COLO668 (cell line): ENCODE measurements at regions not wholly inside any gene's neighbourhood (a gene's known extent, or its start where the extent isn't known, plus 50 kb on each side); places are given as distances from the start of the nearest gene placed in this dataset.
"Not testable (repeated sequence)": the region's sequence is repeated elsewhere in the genome, so short reads cannot be mapped to it uniquely, and the experiment has no call there.

Experiments used
- DNase-seq: peaks from one replicate; lab custom pipeline; 2025; ENCODE audit not compliant: unreplicated experiment; lab: John Stamatoyannopoulos, UW

DNA sequence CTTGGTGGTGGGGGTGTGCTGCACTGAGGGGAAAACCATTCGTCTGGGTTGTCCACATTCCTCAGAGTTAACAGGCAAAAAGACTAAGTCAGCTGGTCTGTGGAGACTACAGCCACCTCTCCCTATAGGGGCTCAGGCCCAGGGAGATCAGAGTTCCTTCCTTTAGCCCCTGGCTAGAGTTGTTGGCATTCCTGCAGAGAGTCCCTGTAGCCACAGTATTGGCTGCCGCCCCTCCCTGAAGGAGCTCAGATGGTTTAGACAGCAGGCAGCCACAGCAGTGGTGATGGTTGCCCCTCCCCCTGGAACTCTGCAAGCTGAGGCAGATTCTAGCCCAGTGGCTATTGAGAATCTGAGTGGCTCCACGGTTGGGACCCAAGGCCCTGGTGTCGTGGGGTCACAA, 1072.5 kb upstream of the ATXN7L3B start:
- DNase-seq, result no peak

DNA sequence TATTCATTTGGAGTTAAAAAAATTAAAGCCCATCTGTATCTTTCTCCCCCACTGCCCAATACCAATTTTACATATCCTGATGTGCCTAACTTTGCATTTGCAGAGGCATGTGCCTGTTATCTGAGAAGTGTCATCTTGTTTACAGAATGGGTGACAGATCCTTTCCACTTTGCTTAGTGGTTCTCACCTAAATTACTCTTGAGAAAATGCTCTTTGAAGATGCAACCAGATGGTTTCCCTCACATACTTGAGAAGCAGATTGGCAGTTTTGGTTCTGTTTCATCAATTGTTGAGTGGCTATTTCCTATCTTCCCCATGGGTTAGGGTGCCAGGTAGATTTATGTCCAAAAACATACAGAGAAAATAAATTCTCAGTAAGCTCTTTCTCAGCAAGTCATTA, 1051.4 kb upstream of the ATXN7L3B start:
- no peak for DNase-seq

- DNase-seq, result no peak
Observed at GRCh38 chr12:73506611-73507010, 1031.0 kb upstream of the ATXN7L3B start.

- DNase-seq, result no peak
Observed at GRCh38 chr12:73514672-73515071, 1023.0 kb upstream of the ATXN7L3B start.

DNA sequence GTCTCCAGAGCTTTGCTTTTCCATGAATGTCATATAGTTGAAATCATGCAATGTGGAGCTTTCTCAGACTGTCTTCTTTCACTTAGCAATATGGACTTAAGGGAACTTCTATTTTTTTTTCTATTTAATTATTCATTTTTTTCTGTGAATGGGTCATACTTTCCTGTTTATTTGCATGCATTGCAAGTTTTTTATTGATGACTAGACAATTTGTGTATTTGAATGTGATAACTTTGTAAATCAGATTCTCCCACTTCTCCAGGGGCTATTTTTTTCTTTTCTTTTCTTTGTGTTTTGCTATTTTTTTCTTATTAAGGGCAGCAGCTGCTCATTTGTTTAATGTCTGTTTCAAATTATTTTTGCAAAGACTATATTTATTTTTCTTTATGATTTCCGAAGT, 1019.8 kb upstream of the ATXN7L3B start:
- no peak for DNase-seq

GRCh38 chr12:73529231-73529630, 1008.4 kb upstream of the ATXN7L3B start:
- no peak for DNase-seq

DNA sequence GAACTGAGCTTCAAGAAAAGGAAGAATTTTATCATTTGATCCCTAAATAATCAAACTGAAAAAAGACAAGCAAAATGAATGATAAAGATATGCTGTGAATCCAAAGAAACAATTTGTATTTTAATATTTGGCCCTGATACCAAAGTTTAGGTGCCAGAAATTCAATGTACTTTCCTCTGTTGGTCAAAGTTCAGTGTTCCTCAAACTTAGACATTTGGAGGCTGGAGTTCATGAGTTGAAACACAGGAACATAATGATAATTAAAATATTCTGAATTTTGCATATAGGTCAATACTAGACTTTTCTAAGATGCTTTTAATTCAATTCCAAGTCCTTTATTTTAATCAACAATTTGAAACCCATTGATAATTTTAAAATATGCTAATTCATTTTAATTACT, 1007.7 kb upstream of the ATXN7L3B start:
- DNase-seq, result no peak

- DNase-seq, result no peak
Observed at GRCh38 chr12:73531752-73532151, 1005.9 kb upstream of the ATXN7L3B start.

DNA sequence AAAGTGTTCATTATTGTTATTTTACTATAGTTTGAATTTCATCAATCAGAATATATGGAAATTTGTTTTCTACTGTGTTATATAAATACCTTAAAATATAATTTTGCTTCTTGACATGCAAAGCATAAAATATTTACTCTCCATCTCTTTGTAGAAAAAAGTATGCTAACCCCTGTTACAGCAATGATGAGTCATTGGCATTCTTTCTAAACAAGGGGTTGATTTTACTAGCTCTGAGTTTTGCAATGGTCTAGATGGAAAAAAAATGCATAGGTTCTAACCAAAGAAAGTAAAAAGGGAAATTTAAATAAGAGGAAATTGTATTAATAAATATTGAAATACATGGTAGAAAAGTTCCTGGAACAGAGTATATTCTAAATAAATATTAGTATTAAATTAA, 990.2 kb upstream of the ATXN7L3B start:
- DNase-seq, result no peak

- no peak for DNase-seq
Observed at GRCh38 chr12:73585136-73585535, 952.5 kb upstream of the ATXN7L3B start.

GRCh38 chr12:73589220-73589619, 948.4 kb upstream of the ATXN7L3B start:
- DNase-seq, result no peak

- no peak for DNase-seq
Observed at GRCh38 chr12:73598626-73599025, 939.0 kb upstream of the ATXN7L3B start.

- DNase-seq, result no peak
Observed at GRCh38 chr12:73599268-73599667, 938.4 kb upstream of the ATXN7L3B start.

DNA sequence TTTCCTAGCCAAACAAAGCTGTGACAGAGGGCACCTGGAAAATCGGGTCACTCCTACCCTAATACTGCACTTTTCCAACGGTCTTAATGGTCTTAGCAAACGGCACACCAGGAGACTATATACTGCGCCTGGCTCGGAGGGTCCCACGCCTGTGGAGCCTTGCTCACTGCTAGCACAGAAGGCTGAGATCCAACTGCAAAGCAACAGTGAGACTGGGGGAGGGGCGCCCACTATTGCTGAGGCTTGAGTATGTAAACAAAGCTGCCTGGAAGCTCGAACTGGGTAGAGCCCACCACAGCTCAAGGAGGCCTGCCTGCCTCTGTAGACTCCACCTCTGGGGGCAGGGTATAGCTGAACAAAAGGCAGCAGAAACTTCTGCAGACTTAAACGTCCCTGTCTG, 931.7 kb upstream of the ATXN7L3B start:
- DNase-seq, result not testable (repeated sequence)

DNA sequence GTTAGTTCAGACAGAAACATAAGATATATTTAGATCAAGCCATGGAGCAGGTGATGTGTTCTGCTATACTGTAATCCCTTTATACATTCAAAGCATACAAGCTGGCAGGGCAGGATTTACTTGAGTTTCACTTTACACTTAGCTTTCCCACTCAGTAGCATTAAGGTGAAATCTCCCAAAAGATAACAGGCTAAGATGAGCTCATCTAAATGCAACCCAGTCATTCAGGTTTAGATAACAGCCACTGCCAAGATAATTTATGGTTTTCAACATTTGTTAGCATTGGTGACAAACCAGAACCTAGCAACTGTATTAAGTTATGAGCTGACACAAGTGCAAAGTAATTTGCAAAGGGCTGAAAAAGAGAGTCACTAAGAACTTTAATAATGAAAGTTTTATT, 925.1 kb upstream of the ATXN7L3B start:
- DNase-seq, result no peak

DNA sequence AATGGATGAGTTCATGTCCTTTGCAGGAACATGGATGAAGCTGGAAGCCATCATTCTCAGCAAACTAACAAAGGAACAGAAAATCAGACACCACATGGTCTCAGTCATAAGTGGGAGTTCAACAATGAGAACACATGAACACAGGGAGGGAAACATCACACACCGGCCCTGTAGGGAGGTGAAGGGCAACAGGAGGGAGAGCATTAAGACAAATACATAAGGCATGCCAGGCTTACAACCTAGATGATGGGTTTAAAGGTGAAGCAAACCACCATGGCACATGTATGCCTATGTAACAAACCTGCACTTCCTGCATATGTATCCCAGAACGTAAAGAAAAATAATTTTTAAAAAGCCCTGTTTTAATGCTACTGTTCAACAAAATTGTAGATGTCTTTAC, 914.2 kb upstream of the ATXN7L3B start:
- DNase-seq, result no peak

DNA sequence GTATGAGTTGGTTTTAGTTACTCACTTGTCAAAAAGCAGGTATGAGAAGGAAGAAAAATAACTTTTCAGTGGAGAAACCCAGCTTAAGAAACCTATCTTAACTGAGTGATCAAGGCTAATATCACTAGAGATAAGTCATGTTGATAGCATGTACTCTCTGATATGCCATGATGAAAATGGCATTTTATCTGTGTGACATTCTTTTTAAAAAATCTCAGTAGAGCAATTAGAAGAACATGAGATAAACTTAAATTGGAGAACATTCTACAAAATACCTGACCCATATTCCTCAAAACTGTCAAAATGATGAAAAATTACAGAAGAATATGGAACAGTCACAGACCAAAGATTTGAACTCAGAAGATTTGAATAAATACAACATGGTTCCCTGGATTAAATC, 912.4 kb upstream of the ATXN7L3B start:
- no peak for DNase-seq

- DNase-seq, result no peak
Observed at GRCh38 chr12:73629171-73629570, 908.5 kb upstream of the ATXN7L3B start.

GRCh38 chr12:73629893-73630831, 907.5 kb upstream of the ATXN7L3B start:
- no peak for DNase-seq

GRCh38 chr12:73632191-73632590, 905.4 kb upstream of the ATXN7L3B start:
- no peak for DNase-seq

DNA sequence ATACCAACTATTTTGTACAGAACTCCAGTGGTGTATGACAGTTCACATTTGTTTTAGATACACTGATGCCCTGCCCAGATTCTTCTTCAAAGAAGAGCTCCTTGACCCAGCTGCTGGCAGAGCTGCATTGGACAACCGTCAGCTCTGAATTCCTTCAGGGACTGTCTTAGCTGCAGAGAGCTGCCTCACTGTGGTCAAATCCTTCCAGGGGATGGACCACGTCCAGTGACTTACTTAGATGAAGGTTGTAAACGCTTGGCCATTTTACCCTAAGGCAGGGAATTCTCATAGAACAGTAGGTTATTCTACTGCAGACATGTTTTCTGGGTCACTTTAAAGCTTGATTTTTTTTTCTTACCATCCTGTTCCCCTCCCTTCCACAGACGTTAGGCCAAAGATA, 905.0 kb upstream of the ATXN7L3B start:
- DNase-seq, result no peak

DNA sequence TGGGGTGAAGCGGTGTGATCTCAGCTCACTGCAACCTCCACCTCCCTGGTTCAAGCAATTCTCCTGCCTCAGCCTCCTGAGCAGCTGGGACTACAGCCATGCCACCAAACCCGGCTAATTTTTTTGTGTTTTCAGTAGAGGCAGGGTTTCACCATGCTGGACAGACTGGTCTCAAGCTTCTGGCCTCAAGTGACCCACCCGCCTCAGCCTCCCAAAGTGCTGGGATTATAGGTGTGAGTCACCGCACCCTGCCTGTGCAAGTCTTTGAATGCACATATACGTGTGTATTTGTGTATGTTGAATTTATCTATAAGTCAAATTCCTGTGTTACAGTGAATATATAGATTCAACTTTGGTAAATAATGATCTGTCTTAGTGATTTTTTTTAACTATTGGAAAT, 898.2 kb upstream of the ATXN7L3B start:
- not testable (repeated sequence) for DNase-seq

DNA sequence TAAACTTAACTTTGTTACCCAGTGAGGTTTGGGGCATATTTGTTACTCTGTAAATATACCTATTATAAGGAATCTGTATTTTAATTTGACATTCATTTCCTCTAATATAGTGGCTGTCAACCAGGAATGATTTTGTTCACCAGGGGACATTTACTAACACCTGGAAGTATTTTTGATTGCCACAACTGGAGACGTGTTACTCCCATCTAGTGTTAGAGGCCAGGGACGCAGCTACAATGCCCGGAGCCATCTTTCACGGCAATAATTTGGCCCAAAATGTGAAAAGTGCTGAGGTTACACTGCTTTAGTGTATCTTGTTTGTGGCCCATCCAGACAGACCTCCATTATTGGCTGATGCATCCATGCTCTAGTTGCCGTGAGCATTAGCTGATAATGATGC, 881.3 kb upstream of the ATXN7L3B start:
- DNase-seq, result no peak
